Endodermal cell (in vitro differentiated cells): ENCODE measurements at regions not wholly inside any gene's neighbourhood (a gene's known extent, or its start where the extent isn't known, plus 50 kb on each side); places are given as distances from the start of the nearest gene placed in this dataset.

Source experiments
- DNase-seq: peaks from one replicate; pipeline ENCODE4 v3.0.0-alpha.2; 2017
- H3K27ac ChIP-seq: 2 replicates; pipeline ENCODE4 v1.5.1; 2013; ENCODE audit warnings: mild to moderate bottlenecking, low read depth, low read length, moderate library complexity
- H3K27me3 ChIP-seq: 2 replicates; pipeline ENCODE4 v1.6.1; 2013; ENCODE audit warnings: mild to moderate bottlenecking, low read length, moderate library complexity; ENCODE audit not compliant: insufficient read depth, control insufficient read depth, poor library complexity, severe bottlenecking
- H3K36me3 ChIP-seq: 2 replicates; pipeline ENCODE4 v1.7.0; 2013; ENCODE audit warnings: mild to moderate bottlenecking, low read length, moderate library complexity; ENCODE audit not compliant: control insufficient read depth, insufficient read depth
- H3K4me1 ChIP-seq: one replicate; pipeline ENCODE4 v1.7.0; 2013; ENCODE audit warnings: low read length; ENCODE audit not compliant: control insufficient read depth, insufficient read depth
- H3K4me3 ChIP-seq: 2 replicates; pipeline ENCODE4 v1.5.1; 2013; ENCODE audit warnings: mild to moderate bottlenecking, low read length, moderate library complexity
- H3K9ac ChIP-seq: 2 replicates; pipeline ENCODE4 v1.6.1; 2013; ENCODE audit warnings: mild to moderate bottlenecking, low read length, moderate library complexity; ENCODE audit not compliant: poor library complexity, severe bottlenecking; ENCODE audit errors: extremely low read depth
- H3K9me3 ChIP-seq: 2 replicates; pipeline ENCODE4 v1.6.1; 2013; ENCODE audit warnings: mild to moderate bottlenecking, low read length, moderate library complexity; ENCODE audit not compliant: control insufficient read depth
- H3K27ac Mint-ChIP-seq: 2 replicates; pipeline ENCODE4 v1.8.0; 2020; ENCODE audit warnings: mixed read lengths
- H3K27me3 Mint-ChIP-seq: 2 replicates; pipeline ENCODE4 v1.8.0; 2021; ENCODE audit warnings: mild to moderate bottlenecking, mixed read lengths; ENCODE audit not compliant: insufficient read depth
- H3K36me3 Mint-ChIP-seq: 2 replicates; pipeline ENCODE4 v1.8.0; 2020; ENCODE audit warnings: low read depth, mixed read lengths
- H3K4me1 Mint-ChIP-seq: 2 replicates; pipeline ENCODE4 v1.8.0; 2020; ENCODE audit warnings: mixed read lengths
- H3K4me3 Mint-ChIP-seq: 2 replicates; pipeline ENCODE4 v1.8.0; 2020; ENCODE audit warnings: mild to moderate bottlenecking, moderate library complexity, mixed read lengths
- H3K9me3 Mint-ChIP-seq: 2 replicates; pipeline ENCODE4 v1.8.0; 2020; ENCODE audit warnings: mild to moderate bottlenecking, mixed read lengths
- WGBS, 2 experiments: methylation state at CpG; one replicate each; pipeline versions ENCODE4 v1.1.5 to v1.1.7; 2013; ENCODE audit warnings: missing lambda C conversion rate in 2 of 2, mixed read lengths in 1 of 2; ENCODE audit not compliant: insufficient coverage in 1 of 2, insufficient read length in 1 of 2; 5-methylcytosine and 5-hydroxymethylcytosine counted together
- TF ChIP-seq, protein P1 (sequence below): fragments of 200-600 bp; sonication (generic); conservative IDR thresholded peaks from 2 replicates; pipeline ENCODE4 v1.5.0; 2021; ENCODE audit warnings: antibody characterized with exemption, mild to moderate bottlenecking

DNA sequence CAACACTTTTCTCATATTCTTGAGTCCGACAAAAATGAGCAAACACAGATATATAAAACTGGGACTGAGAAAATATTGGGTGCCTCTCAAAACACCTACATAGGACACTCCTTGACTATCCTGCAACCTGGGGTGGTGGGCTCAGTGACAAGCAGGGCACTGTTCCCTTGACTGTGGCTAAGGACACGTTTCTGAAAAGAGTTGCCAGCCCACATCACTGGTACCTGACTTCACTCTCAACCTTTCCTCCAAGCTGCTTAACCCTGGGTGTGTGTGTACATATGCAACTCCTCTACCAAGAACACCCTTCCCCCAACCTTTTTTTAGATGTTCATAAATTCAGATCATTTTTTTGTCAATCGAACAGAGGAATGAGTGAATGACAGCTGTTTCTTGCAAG, 148.7 kb downstream of the ACTL7B start:
- Mint-ChIP-seq H3K4me3 (no peak overlapping the region), H3K9me3 (no peaks in the 10 kb centered on the region), H3K36me3 (no peaks in the 10 kb centered on the region), H3K4me1 (peaks cover 7% of the 10 kb centered on the region), H3K27ac (no peak overlapping the region), H3K27me3 (peaks cover 39% of the 10 kb centered on the region)
- 93 to 100% methylated on average over 1 to 3 of the region's 3 CpGs for WGBS, 2 experiments
- peaks cover 9% of the 10 kb centered on the region for H3K27me3 ChIP-seq
- no peaks in the 10 kb centered on the region for H3K9me3 ChIP-seq
- H3K4me3 ChIP-seq: no peak overlapping the region
- H3K27ac ChIP-seq: no peak overlapping the region
- H3K36me3 ChIP-seq: no peaks in the 10 kb centered on the region
- DNase-seq: no peak
- TF ChIP-seq, protein P1, sequence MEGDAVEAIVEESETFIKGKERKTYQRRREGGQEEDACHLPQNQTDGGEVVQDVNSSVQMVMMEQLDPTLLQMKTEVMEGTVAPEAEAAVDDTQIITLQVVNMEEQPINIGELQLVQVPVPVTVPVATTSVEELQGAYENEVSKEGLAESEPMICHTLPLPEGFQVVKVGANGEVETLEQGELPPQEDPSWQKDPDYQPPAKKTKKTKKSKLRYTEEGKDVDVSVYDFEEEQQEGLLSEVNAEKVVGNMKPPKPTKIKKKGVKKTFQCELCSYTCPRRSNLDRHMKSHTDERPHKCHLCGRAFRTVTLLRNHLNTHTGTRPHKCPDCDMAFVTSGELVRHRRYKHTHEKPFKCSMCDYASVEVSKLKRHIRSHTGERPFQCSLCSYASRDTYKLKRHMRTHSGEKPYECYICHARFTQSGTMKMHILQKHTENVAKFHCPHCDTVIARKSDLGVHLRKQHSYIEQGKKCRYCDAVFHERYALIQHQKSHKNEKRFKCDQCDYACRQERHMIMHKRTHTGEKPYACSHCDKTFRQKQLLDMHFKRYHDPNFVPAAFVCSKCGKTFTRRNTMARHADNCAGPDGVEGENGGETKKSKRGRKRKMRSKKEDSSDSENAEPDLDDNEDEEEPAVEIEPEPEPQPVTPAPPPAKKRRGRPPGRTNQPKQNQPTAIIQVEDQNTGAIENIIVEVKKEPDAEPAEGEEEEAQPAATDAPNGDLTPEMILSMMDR: no peak
- no peaks in the 10 kb centered on the region for H3K4me1 ChIP-seq
- H3K9ac ChIP-seq: no peak overlapping the region

DNA sequence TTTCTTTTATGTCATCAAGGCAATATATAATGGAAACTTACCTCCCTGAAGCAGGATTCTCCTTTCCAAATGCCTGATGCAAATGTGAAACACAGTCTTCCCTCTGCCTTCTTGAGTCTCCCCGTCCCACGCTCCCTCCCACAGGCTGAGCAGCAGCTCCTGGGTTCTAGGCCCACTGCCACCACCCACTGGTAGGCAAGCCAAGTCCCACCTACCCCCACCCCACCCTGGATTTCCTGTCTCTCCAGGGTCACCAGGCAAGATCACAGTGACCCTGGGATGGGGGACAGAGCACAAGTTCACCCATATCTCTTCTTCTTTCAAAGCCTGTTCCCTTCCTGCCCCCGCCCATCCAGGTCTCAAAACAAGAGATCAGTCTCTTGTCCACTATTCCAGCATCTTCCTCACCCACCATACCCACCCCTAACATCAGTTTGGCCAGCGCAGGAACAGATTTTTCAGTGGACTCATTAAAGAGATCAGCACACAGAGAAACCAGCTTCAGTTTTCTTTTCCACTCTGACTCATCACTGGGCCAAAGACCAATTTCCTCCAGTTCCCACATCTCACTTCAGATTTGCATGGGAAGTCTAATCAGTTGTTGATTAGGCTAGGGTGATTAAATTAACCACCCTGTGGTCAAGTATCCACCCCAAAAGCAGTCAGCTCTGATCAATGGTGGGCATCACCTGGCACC, 151.5 kb downstream of the ACTL7B start:
- 84 to 90% methylated on average over 2 to 4 of the region's 4 CpGs for WGBS, 2 experiments
- H3K27ac Mint-ChIP-seq: no peak overlapping the region
- Histone ChIP-seq H3K9me3 (no peaks in the 10 kb centered on the region), H3K36me3 (no peaks in the 10 kb centered on the region), H3K27me3 (no peaks in the 10 kb centered on the region), H3K4me3 (no peak overlapping the region), H3K9ac (no peak overlapping the region), H3K27ac (no peak overlapping the region), H3K4me1 (no peaks in the 10 kb centered on the region)
- peaks cover 22% of the 10 kb centered on the region for H3K27me3 Mint-ChIP-seq
- DNase-seq: no peak
- H3K9me3 Mint-ChIP-seq: no peaks in the 10 kb centered on the region
- H3K36me3 Mint-ChIP-seq: no peaks in the 10 kb centered on the region
- H3K4me1 Mint-ChIP-seq: peaks cover 7% of the 10 kb centered on the region
- no peak overlapping the region for H3K4me3 Mint-ChIP-seq
- TF ChIP-seq, protein P1: no peak

DNA sequence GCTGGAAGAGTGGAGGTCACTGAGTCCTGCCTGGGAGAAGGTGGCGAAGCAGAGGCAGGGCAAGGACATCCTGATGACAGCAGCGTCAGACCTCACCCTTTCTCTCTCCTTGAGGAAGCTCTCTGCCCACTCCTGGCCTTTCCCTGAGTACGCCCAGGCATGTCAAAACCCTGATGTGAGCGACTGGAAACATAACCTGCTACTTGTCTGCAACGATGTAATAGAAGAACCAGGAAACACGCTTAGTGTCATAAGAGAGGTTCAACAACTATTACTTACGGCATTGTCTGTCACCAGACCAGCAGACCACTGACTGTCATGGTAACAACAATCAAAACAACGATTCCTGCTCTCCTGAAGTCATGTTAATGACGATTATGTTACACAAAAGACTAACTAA, 152.4 kb downstream of the ACTL7B start:
- Mint-ChIP-seq H3K4me3 (no peak overlapping the region), H3K27me3 (peaks cover 16% of the 10 kb centered on the region), H3K36me3 (no peaks in the 10 kb centered on the region), H3K27ac (no peak overlapping the region), H3K9me3 (no peaks in the 10 kb centered on the region), H3K4me1 (peaks cover 7% of the 10 kb centered on the region)
- H3K27ac ChIP-seq: no peak overlapping the region
- H3K9me3 ChIP-seq: no peaks in the 10 kb centered on the region
- H3K27me3 ChIP-seq: no peaks in the 10 kb centered on the region
- no peak overlapping the region for H3K9ac ChIP-seq
- H3K4me3 ChIP-seq: no peak overlapping the region
- DNase-seq: no peak
- TF ChIP-seq, protein P1: no peak
- no peaks in the 10 kb centered on the region for H3K4me1 ChIP-seq
- WGBS, 2 experiments: 85 to 92% methylated on average over 7 to 9 of the region's 9 CpGs
- H3K36me3 ChIP-seq: no peaks in the 10 kb centered on the region
